ENCODE measurements at regions not wholly inside any gene's neighbourhood (a gene's known extent, or its start where the extent isn't known, plus 50 kb on each side); places are given as distances from the start of the nearest gene placed in this dataset.

DNA sequence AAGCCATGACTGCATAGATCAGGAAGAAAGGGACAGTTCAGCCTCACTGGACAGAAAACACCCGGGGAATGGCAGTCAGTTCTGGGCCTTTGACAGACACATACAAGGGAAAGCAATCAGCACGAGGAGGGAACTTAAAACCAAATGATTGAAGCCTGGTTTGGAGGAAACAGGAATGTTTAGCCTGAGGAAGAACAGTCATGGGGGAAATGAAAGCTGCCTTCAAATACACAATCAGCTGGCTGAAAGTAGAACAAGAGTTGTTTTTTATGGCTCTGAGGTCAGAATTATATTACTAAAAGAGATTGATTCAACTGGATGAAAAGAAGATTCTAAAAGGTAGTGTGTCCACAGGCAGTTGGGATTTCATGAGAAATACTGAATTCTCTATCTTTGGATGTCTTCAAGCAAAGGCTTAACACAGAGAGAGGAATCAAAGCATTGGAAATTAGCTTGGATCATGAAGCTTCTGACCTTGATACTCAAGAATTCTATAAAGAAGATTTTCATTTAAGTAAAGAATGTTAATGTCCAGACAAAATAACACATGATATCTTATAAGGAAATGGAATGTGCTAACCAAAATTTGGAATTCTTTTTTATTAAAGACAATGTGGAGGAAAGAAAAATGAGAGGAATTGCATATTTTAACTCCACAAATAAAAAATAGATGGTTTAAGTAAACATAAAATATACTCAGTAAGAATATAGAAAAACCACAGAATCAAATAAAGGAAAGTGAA lies 216.6 kb downstream of the IBTK start:
- in situ Hi-C loops (cut with HindIII; ENCODE audit: low pct_unique_long_range_greater_than_20kb, low sequenced_read_pairs) = no loop called here
- DNase-seq (ENCODE audit: low read depth) = no peak

DNA sequence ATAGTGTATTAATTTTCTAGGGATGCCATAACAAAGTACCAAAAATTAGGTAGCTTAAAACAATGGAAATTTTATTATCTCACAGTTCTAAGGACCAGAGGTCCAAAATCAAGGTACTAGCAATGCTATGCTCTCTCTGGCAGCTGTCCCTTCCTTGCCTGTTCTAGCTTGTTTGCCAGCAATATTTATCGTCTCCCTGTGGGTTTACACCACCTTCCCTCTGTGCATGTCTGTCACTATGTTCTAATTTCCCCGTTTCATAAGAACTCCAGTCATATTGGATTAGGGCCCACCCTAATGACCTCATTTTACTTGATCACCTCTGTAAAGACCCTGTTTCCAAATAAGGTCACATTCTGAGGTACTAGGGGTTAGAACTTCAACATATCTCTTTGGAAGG lies 217.2 kb downstream of the IBTK start:
- in situ Hi-C loops (cut with HindIII; ENCODE audit: low pct_unique_long_range_greater_than_20kb, low sequenced_read_pairs) = no loop called here
- DNase-seq (ENCODE audit: low read depth) = no peak

DNA sequence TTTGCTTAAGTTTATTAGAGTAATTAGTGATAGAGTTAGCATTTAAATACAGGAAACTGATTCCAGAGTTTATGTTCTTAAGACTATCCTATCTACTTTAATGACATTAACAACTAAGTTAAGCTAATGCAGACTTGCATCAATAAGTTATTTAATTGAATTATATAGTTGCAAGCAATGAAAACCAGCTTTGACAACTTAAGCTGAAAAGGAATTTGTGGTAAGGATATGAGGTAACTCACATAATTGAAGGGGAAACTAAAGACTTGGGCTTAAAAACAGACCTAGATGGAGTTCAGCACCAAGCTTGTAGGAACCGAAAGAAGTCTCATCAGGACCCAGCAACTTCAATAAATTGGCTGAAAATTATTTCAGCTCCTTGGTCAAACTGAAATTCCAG lies 222.3 kb downstream of the IBTK start:
- DNase-seq (ENCODE audit: low read depth) = no peak
- in situ Hi-C loops (cut with HindIII; ENCODE audit: low pct_unique_long_range_greater_than_20kb, low sequenced_read_pairs) = no loop called here

DNA sequence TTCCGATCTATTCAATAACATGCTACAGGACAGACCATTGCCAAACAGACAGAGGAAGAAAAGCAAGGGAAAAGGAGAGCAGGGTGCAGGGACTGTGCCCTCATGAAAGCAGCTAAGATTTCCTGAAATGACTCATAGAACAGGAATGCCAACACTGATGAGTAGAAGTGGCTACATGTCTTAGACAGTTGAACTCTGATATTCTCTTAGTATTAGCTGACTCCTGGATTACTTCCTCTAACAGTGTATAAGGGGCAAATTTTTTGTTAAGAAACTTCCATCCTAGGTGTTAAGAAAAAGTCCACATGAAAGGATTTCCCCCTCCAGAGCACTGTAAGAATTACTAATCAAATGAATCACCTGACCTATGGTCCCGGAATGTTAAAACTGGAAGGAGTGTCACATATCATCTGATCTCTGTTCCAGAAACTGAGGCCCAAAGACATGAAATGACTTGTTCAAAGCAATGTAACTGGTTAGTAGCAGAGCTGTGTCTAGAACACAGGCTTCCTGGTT lies 224.9 kb downstream of the IBTK start:
- peak; percentile 71 for DNase-seq (ENCODE audit: low read depth)
- in situ Hi-C loops (cut with HindIII; ENCODE audit: low pct_unique_long_range_greater_than_20kb, low sequenced_read_pairs) = no loop called here

DNA sequence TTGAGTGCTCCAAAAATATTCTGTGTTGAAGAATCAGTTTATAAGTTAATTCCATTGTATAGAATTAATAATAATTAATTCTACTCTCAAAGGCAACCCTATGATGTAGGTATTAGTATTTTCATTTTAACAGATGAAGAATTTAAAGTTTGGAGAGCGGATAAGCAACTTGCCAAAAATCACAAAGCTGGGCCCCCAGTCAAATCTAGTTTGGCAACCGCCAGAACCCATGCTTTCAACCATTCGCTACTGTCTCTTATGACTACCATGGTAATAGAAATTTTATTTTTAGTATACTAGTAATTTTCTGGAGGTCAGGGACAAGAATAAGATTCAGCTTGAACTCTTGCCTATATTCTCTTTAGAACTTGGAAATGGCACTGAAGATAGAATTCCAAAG lies 229.8 kb downstream of the IBTK start:
- in situ Hi-C loops (cut with HindIII; ENCODE audit: low pct_unique_long_range_greater_than_20kb, low sequenced_read_pairs) = no loop called here
- no peak for DNase-seq (ENCODE audit: low read depth)

DNA sequence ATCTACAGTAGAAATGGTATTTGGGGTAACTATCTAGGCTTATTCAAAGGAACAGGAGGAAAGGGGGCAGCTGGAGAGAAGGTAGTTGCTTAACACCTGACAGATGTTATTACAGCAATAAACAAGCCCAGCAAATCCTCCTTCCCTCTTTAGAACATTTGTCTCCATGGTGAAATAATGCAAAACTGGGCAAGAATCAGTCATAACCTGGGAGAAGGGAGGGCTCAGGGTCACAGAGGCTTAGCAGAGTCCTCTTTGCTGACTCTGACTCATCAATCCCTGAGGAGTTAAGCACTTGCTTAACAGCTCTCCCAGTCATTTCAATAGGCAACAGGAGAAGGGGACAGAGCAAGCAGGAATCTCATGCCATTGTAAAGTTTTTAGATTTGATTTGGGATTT lies 230.3 kb downstream of the IBTK start:
- in situ Hi-C loops (cut with HindIII; ENCODE audit: low pct_unique_long_range_greater_than_20kb, low sequenced_read_pairs) = no loop called here

DNA sequence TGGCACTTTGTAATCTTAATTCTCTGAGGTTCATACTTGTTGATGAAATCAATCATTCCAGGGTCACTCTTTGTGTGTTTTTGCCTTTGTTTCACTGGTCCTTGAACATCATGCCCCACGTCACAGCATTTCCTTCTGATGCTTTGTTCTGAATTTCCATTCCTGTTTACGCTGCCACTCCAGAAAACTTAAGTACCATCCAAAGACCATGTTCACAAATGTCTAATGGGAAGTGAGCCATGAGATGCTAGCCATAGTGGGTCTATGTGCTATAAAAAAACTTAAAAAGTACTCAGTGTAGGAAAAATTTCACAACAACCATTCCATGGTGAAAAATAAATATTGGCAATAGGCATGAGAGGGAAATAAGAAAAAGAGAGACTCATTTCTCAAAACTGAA lies 232.0 kb downstream of the IBTK start:
- no peak for DNase-seq (ENCODE audit: low read depth)
- in situ Hi-C loops (cut with HindIII; ENCODE audit: low pct_unique_long_range_greater_than_20kb, low sequenced_read_pairs) = no loop called here

More for the DNA sequence above, 230.3 kb downstream of the IBTK start:
- peak; percentile 90 for DNase-seq (ENCODE audit: low read depth)

DNA sequence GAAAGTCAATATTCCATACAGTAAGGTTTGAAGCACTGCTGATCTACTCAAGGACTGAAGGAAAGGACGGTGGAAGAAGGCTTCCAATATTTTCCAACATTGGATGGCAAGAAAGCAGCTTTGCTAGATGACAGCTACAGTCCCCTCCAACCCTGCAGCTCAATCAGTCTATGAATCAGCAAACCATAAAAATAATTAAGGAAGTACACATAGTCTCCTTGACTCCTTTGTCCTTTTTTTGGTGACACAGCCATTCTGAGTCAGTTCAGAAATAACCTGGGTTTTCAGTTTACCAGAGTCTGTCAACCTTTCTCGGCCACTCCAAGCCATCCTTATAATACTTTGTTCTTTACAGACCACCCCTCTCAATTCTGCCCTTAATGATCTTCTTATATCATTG lies 232.5 kb downstream of the IBTK start:
- in situ Hi-C loops (cut with HindIII; ENCODE audit: low pct_unique_long_range_greater_than_20kb, low sequenced_read_pairs) = no loop called here
- DNase-seq (ENCODE audit: low read depth) = no peak

DNA sequence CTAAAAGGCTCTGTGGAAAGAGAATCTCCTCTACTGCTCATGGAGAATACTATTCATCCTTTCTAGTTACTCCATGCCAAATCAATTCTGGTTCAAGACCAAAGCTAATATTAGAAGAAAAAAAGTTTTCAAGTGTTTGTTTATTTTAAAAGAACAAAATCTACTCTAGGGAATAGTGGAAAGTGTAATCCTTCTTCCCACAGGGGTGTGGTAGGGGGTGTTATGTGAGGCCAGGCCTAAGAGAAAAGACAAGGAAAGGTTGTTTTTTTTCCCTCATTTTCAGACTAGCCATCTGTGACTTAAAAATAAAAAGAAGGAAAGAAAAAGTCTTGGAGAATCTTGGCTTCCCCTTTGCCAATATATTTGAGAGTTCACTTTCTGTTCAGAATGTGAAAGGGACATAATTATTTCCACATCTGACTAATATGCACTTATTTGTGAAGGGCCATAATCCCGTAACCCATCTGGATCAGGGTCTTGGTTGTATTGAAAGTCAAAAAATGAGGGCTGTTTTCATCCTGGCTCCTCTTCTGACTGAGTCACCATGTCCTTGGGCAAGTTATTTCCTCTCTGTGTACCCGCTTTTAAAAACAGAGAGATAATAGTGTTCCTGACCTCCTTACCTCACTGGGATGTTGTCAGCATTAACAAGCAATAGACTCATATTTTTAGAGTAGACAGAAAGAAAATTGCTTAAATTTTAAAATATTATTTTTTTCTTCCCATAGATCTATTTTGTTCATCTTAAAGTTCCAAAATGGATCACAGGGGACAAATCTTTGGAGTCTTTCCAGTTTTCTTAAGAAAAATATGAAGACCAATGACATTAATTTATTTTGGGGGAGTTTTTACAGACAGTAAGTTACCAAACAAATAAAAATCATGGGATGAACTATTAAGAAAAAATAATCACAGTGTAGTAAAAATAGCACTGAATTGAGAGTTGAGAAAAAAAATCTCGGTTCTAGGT lies 233.7 kb downstream of the IBTK start:
- no peak for DNase-seq (ENCODE audit: low read depth)

DNA sequence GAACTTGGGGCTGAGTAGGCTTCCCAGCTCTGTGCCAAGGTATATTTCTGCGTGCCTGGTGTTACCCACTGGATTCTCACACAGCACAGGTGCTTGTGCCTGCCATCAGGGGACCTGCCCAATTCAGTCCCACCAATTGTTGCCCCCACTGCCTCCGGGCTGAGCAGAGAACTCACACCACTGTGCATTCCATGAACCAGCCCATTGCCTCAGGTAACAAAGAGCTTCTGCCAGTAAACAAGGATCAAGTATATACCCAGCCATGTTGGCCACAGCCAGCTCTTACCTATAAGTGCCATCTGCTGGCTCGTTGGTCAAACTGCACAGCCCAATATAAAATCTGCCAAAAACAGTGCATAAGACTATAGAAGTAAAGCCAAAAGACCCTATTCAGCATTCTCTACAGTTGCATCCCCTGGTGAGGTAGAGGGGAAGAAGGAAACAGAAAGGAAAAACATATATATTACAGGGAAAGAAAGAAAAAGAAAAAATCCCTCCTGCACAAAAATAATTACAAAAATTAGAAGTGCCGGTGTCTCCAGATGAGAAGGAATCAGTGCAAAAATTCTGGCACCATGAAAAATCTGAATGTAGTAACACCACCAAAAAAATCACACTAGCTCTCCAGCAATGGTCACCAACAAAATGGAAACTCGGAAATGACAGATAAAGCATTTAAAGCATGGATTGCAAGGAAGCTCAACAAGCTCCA lies 241.4 kb downstream of the IBTK start:
- in situ Hi-C loops (cut with HindIII; ENCODE audit: low pct_unique_long_range_greater_than_20kb, low sequenced_read_pairs) = no loop called here
- DNase-seq (ENCODE audit: low read depth) = peak; percentile 38

More for the DNA sequence above, 233.7 kb downstream of the IBTK start:
- in situ Hi-C loops (cut with HindIII; ENCODE audit: low pct_unique_long_range_greater_than_20kb, low sequenced_read_pairs) = no loop called here

DNA sequence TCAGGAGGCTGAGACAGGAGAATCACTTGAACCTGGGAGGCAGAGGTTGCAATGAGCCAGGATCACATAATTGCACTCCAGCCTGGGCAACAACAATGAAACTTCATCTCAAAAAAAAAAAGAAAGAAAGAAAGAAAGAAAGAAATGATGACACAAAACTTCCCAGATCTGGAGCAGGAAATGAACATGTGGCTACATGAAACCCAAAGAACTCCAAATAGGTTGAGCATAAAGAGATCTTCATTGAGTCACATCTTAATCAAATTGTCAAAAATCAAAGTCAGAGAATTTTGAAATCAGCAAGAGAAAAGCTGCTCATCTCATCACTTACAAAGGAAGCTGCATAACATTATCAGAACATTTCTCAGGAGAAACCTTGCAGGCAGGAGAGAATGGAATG lies 247.0 kb downstream of the IBTK start:
- in situ Hi-C loops (cut with HindIII; ENCODE audit: low pct_unique_long_range_greater_than_20kb, low sequenced_read_pairs) = no loop called here
- DNase-seq (ENCODE audit: low read depth) = no peak

DNA sequence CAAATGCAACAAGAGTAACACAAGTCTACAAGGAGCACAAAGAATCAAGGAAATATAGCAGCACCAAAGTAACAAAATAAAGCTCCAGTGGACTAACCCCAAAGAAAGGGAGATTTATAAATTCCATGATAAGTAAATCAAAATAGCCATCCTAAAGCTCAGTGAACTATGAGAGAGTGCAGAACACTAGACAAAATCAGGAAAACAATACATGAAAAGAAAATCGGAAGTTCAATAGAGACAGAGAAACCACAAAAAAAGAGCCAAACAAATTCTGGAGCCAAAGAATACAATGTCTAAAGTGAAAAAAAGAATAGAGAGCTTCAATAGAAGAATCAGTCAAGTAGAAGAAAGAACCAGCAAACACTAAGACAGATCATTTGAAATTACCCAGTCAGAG lies 247.3 kb upstream of the TENT5A start:
- in situ Hi-C loops (cut with HindIII; ENCODE audit: low pct_unique_long_range_greater_than_20kb, low sequenced_read_pairs) = no loop called here
- no peak for DNase-seq (ENCODE audit: low read depth)

DNA sequence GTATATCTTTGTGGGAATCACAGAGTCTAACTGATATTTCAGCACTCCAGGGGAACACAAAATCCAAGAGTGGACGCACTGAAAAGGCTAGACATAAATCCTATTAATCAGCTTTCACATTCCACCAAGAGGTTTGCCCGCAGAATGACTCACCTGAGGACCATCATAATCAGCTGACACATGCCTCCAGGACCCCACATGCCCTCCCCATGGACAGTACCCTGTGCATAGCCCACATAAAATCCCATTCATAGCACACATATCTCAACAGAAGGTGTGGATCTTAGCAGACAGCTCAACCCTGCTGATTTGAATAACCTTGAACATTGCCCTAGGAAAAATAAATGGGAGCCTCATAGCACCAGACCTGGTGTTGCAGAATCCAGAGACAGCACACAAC lies 246.8 kb upstream of the TENT5A start:
- no peak for DNase-seq (ENCODE audit: low read depth)
- in situ Hi-C loops (cut with HindIII; ENCODE audit: low pct_unique_long_range_greater_than_20kb, low sequenced_read_pairs) = no loop called here

DNA sequence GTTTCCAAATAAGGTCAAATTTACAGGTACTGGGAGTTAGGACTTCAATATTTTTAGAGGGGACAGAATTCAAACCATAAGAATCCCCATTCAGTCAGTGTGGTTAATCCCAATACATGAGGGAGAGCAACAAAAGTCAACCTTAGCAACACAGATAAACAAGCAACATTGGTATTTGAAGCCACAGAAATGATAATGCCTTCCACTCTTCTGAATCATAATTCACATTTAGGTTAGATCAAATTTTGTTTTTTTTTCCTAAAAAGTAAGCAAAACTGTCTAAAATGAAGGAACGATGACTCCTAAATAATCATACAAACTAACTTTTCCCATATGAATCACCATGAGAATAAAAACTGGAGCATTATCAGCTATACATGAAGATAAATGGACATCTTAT lies 246.0 kb upstream of the TENT5A start:
- in situ Hi-C loops (cut with HindIII; ENCODE audit: low pct_unique_long_range_greater_than_20kb, low sequenced_read_pairs) = no loop called here
- DNase-seq (ENCODE audit: low read depth) = no peak

DNA sequence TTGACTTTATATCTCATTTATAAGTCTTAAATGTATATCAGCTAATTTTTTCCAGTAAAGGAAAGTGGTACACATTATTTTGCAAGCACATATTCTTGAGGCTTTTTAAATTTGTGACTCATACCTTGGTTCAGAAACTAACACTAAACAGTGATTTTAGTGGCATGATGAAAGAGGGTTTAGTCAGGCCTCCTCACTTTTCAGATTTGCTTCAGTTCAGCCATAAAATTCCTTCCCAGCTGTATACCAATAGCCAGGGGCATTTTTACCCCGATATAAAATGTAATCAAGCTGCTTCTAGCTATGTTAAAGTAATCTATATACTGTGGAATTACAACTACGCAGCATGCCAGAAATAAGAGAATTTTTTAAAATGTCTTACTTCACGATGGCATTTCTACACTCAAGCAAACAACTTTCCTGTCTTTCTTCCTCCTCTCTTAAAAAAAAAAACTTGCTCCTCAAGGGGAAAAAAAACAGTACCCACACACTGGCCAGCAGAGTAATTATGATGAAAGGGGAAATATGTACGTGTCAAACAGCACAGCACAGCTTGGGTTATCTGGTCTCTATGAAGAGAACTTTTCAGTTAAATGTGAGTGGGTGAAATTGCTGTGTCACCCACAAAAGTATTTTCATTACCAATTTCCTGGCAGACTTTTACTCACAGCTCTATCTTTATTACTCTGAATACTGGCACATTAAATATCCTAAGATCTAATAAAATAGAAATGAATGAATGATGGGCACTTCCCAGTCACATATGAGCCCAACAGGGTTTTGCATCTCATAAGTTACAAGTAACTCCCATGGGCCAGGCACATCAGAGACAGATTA lies 244.8 kb upstream of the TENT5A start:
- DNase-seq (ENCODE audit: low read depth) = no peak
- in situ Hi-C loops (cut with HindIII; ENCODE audit: low pct_unique_long_range_greater_than_20kb, low sequenced_read_pairs) = no loop called here

DNA sequence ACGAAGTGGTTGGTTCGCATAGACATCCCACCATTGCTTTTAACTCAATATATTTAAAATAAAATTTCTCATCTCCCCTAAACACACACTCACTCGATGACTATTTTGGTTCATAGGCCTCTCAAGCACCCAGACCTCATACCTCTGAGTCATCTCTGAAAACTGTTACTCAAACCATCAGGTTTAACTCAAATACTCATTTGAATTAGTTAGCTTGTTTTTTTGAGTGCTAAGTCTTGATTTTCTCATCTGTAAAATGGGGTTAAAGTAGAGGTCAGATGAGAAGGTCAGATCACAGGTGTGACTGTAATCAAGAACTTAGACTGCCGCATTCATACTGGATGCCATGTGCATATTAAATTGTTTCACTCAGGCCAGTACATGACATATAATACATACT lies 243.9 kb upstream of the TENT5A start:
- in situ Hi-C loops (cut with HindIII; ENCODE audit: low pct_unique_long_range_greater_than_20kb, low sequenced_read_pairs) = no loop called here
- DNase-seq (ENCODE audit: low read depth) = no peak

DNA sequence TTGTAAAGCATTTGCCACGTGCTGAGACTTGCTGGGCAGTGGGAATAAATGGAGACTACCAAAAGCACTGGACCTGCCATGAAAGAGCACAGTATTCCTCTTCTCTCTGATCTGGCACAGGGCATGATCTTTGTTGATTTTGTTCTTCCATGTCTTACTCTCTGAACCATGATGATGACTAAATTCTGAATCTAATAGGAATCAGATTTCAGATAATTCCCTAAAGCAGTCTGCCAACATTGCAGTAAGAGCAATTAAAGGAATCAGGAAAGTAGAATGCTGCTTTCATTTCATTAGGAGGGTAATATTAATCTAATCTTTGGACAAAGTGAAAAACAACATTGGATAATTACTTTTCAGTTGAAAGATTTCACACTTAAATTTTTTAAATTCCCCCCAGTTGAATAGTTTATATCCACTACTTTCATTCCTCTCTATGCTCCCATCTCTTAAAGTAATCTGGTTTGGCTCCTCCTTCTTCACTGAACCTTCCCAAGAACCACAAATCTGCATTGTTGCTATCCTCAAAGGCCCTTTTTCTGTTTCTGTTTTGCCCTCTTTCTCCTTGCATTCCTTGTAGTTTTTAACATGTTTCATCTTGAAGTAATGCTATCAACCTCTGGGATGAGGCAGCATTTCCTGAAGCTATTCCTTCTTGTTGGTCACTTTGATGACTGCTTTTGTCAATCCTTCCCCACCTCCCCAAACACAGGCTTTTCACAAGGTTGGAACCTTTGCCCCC lies 243.2 kb upstream of the TENT5A start:
- in situ Hi-C loops (cut with HindIII; ENCODE audit: low pct_unique_long_range_greater_than_20kb, low sequenced_read_pairs) = no loop called here
- peak; percentile 39 for DNase-seq (ENCODE audit: low read depth)
